Gastroesophageal sphincter (tissue), 4 donors: ENCODE measurements at regions not wholly inside any gene's neighbourhood (a gene's known extent, or its start where the extent isn't known, plus 50 kb on each side); places are given as distances from the start of the nearest gene placed in this dataset.

ENCODE experiments used
- ATAC-seq: fragments of 150-250 bp; one replicate; pipeline ENCODE4 v1.9.1; 2016; ENCODE audit warnings: mild to moderate bottlenecking, moderate library complexity
- H3K27ac ChIP-seq, 4 donors: fragments of 200-600 bp; sonication (generic) in 3 of 4; 1 replicate in 3 of 4; 2 replicates in 1 of 4; pipeline ENCODE4 v1.5.1; 2016 to 2019
- H3K27me3 ChIP-seq: fragments of 200-600 bp; sonication (generic); one replicate; pipeline ENCODE4 v1.5.1; 2019
- H3K36me3 ChIP-seq, 2 donors: fragments of 200-600 bp; sonication (generic); one replicate each; pipeline ENCODE4 v1.5.1; 2019; ENCODE audit warnings: control low read depth in 1 of 2
- H3K4me1 ChIP-seq, 3 donors: fragments of 200-600 bp; sonication (generic); 1 replicate in 2 of 3; 2 replicates in 1 of 3; pipeline ENCODE4 v1.5.1; 2016 to 2019; ENCODE audit warnings: control low read depth in 2 of 3
- H3K4me3 ChIP-seq, 2 donors: fragments of 200-600 bp; sonication (generic); one replicate each; pipeline ENCODE4 v1.5.1; 2019; ENCODE audit warnings: mild to moderate bottlenecking in 1 of 2, moderate library complexity in 1 of 2
- H3K9me3 ChIP-seq, 3 donors: fragments of 200-600 bp; sonication (generic); one replicate each; pipeline ENCODE4 v1.5.1; 2017 to 2019; ENCODE audit warnings: control low read depth in 2 of 3
- CTCF ChIP-seq, 4 experiments: fragments of 200-600 bp in 2 of 4; fragments of 450-650 bp in 2 of 4; sonication (generic) in 1 of 4; IDR thresholded peaks; one replicate each; pipeline ENCODE4 v1.5.1; 2017 to 2019; ENCODE audit warnings: antibody characterized with exemption in 4 of 4, mild to moderate bottlenecking in 2 of 4, moderate library complexity in 2 of 4
- EP300 ChIP-seq: sonication (generic); formaldehyde crosslinking; IDR thresholded peaks from one replicate; pipeline ENCODE4 v1.6.1; 2017; ENCODE audit warnings: antibody characterized with exemption, mild to moderate bottlenecking
- POLR2A ChIP-seq, 2 donors: fragments of 450-650 bp; IDR thresholded peaks; one replicate each; pipeline ENCODE4 v1.6.1; 2017; ENCODE audit warnings: antibody characterized with exemption in 2 of 2, mild to moderate bottlenecking in 2 of 2, moderate library complexity in 1 of 2
- POLR2AphosphoS5 ChIP-seq: sonication (generic); formaldehyde crosslinking; IDR thresholded peaks from one replicate; pipeline ENCODE4 v1.6.1; 2017; ENCODE audit warnings: antibody characterized with exemption
- WGBS, 2 donors: methylation state at CpG; one replicate each; pipeline ENCODE4 v1.1.5; 2018; ENCODE audit warnings: low coverage in 1 of 2; 5-methylcytosine and 5-hydroxymethylcytosine counted together

- TF ChIP-seq EP300 (no peak), CTCF (IDR thresholded peaks at IDR 0.05) (no peak), POLR2A (IDR thresholded peaks at IDR 0.05) (no peak), POLR2AphosphoS5 (no peak)
- H3K27me3 ChIP-seq = no peaks in the 10 kb centered on the region
- H3K4me1 ChIP-seq = no peaks in the 10 kb centered on the region
- H3K9me3 ChIP-seq = no peaks in the 10 kb centered on the region
- ATAC-seq = no peak
- 63 to 66% methylated on average over 4 of the region's 4 CpGs for WGBS, 2 donors
- H3K4me3 ChIP-seq = no peak overlapping the region
- H3K27ac ChIP-seq = no peak overlapping the region
- no peaks in the 10 kb centered on the region for H3K36me3 ChIP-seq
These were observed 1498.2 kb upstream of the TENM3 start for GRCh38 chr4:180745019-180745418.

GRCh38 chr4:180751009-180751408, 1492.2 kb upstream of the TENM3 start:
- WGBS, 2 donors = 82 to 100% methylated on average over 1 to 2 of the region's 2 CpGs
- H3K4me3 ChIP-seq = no peak overlapping the region
- no peaks in the 10 kb centered on the region for H3K36me3 ChIP-seq
- no peaks in the 10 kb centered on the region for H3K27me3 ChIP-seq
- ATAC-seq = no peak
- TF ChIP-seq POLR2A (IDR thresholded peaks at IDR 0.05) = no peak
- H3K4me1 ChIP-seq = no peaks in the 10 kb centered on the region
- H3K9me3 ChIP-seq = no peaks in the 10 kb centered on the region
- no peak overlapping the region for H3K27ac ChIP-seq

- H3K27me3 ChIP-seq = peaks cover 5% of the 10 kb centered on the region
- WGBS, 2 donors = 80% methylated on average over 2 of the region's 2 CpGs; no CpG with 5 or more reads in 1 of the 2 donors
- no peak overlapping the region for H3K27ac ChIP-seq
- no peak for TF ChIP-seq CTCF (IDR thresholded peaks at IDR 0.05)
- no peak for TF ChIP-seq EP300
- no peak for TF ChIP-seq POLR2A (IDR thresholded peaks at IDR 0.05)
- TF ChIP-seq POLR2AphosphoS5 = no peak
- no peak for ATAC-seq
- no peaks in the 10 kb centered on the region for H3K36me3 ChIP-seq
- no peak overlapping the region for H3K4me3 ChIP-seq
- no peaks in the 10 kb centered on the region for H3K9me3 ChIP-seq
- no peaks in the 10 kb centered on the region for H3K4me1 ChIP-seq
These were observed 1485.3 kb upstream of the TENM3 start for GRCh38 chr4:180757927-180758326.

- TF ChIP-seq POLR2A (IDR thresholded peaks at IDR 0.05) (no peak), EP300 (no peak), POLR2AphosphoS5 (no peak), CTCF (IDR thresholded peaks at IDR 0.05) (no peak)
- Histone ChIP-seq H3K36me3 (no peaks in the 10 kb centered on the region), H3K27ac (no peak overlapping the region), H3K9me3 (no peaks in the 10 kb centered on the region), H3K4me1 (no peaks in the 10 kb centered on the region), H3K27me3 (no peaks in the 10 kb centered on the region), H3K4me3 (no peak overlapping the region)
- WGBS, 2 donors = 39 to 49% methylated on average over 3 to 5 of the region's 5 CpGs
- ATAC-seq = no peak
These were observed 1477.2 kb upstream of the TENM3 start for GRCh38 chr4:180766045-180766444.

GRCh38 chr4:180766944-180767729, 1476.1 kb upstream of the TENM3 start:
- TF ChIP-seq POLR2AphosphoS5 (no peak), CTCF (IDR thresholded peaks at IDR 0.05) (no peak), POLR2A (IDR thresholded peaks at IDR 0.05) (no peak), EP300 (no peak)
- Histone ChIP-seq H3K27ac (no peak overlapping the region), H3K4me3 (no peak overlapping the region), H3K4me1 (no peaks in the 10 kb centered on the region), H3K9me3 (no peaks in the 10 kb centered on the region), H3K27me3 (no peaks in the 10 kb centered on the region), H3K36me3 (no peaks in the 10 kb centered on the region)
- ATAC-seq = no peak
- 55 to 58% methylated on average over 5 of the region's 9 CpGs for WGBS, 2 donors
